GM12801 (cell line): ENCODE measurements at regions not wholly inside any gene's neighbourhood (a gene's known extent, or its start where the extent isn't known, plus 50 kb on each side); places are given as distances from the start of the nearest gene placed in this dataset.

Source experiments
- CTCF ChIP-seq: IDR thresholded peaks from one replicate; pipeline ENCODE4 v1.5.1; 2011; ENCODE audit warnings: control low read depth; ENCODE audit not compliant: insufficient read length; ENCODE audit errors: extremely low read depth

GRCh38 chr3:102034639-102035451, 185.5 kb downstream of the NFKBIZ start:
- no peak for TF ChIP-seq CTCF

- no peak for TF ChIP-seq CTCF
Measured at GRCh38 chr3:102036017-102036416, 186.7 kb downstream of the NFKBIZ start.

- no peak for TF ChIP-seq CTCF
Measured at GRCh38 chr3:102036472-102036871, 187.2 kb downstream of the NFKBIZ start.

- TF ChIP-seq CTCF, result no peak
Measured at GRCh38 chr3:102037209-102037608, 187.9 kb downstream of the NFKBIZ start.

- TF ChIP-seq CTCF, result no peak
Measured at GRCh38 chr3:102037791-102038190, 188.5 kb downstream of the NFKBIZ start.

- TF ChIP-seq CTCF, result no peak
Measured at GRCh38 chr3:102038477-102039142, 189.3 kb downstream of the NFKBIZ start.

GRCh38 chr3:102053375-102053989, 204.2 kb downstream of the NFKBIZ start:
- TF ChIP-seq CTCF, result no peak
